Upper lobe of left lung (tissue), 4 donors: ENCODE measurements at regions not wholly inside any gene's neighbourhood (a gene's known extent, or its start where the extent isn't known, plus 50 kb on each side); places are given as distances from the start of the nearest gene placed in this dataset.

Source experiments
- EP300 ChIP-seq, 4 donors: sonication (generic); formaldehyde crosslinking; IDR thresholded peaks; one replicate each; pipeline ENCODE4 v1.5.1; 2017; ENCODE audit warnings: antibody characterized with exemption in 4 of 4, control low read depth in 2 of 4
- POLR2A ChIP-seq, 4 donors: fragments of 450-650 bp; IDR thresholded peaks; one replicate each; pipeline ENCODE4 v1.5.1; 2016 to 2017; ENCODE audit warnings: antibody characterized with exemption in 4 of 4, mild to moderate bottlenecking in 2 of 4
- TF ChIP-seq, protein P1 (sequence below), 6 experiments: fragments of 450-650 bp in 4 of 6; fragments of 200-600 bp in 2 of 6; sonication (generic) in 2 of 6; IDR thresholded peaks; one replicate each; pipeline ENCODE4 v1.5.1; 2016 to 2019; ENCODE audit warnings: antibody characterized with exemption in 6 of 6

DNA sequence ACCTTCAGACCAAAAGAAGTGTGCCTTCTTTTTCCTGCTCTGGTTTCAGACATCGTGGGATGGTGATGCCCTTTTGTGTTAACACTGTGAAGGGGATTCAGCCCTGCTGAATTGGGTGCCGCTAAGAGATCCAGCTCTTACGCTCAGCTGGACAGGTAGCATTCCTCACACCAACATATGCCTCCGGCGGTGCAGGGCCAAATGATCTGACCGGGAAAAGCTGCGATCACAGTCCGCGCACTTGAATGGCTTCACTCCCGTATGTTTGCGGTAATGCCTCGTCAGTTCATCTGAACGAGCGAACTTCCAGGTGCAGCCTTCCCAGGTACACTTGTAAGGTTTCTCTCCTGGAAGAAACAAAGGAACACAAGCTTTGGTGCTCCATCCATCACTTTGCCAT lies 438.9 kb downstream of the KLF12 start:
- TF ChIP-seq, protein P1, sequence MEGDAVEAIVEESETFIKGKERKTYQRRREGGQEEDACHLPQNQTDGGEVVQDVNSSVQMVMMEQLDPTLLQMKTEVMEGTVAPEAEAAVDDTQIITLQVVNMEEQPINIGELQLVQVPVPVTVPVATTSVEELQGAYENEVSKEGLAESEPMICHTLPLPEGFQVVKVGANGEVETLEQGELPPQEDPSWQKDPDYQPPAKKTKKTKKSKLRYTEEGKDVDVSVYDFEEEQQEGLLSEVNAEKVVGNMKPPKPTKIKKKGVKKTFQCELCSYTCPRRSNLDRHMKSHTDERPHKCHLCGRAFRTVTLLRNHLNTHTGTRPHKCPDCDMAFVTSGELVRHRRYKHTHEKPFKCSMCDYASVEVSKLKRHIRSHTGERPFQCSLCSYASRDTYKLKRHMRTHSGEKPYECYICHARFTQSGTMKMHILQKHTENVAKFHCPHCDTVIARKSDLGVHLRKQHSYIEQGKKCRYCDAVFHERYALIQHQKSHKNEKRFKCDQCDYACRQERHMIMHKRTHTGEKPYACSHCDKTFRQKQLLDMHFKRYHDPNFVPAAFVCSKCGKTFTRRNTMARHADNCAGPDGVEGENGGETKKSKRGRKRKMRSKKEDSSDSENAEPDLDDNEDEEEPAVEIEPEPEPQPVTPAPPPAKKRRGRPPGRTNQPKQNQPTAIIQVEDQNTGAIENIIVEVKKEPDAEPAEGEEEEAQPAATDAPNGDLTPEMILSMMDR (IDR thresholded peaks at IDR 0.05), result no peak
- TF ChIP-seq POLR2A (IDR thresholded peaks at IDR 0.05) (no peak), EP300 (IDR thresholded peaks at IDR 0.05) (no peak)
